GM12878 (cell line): ENCODE measurements at regions not wholly inside any gene's neighbourhood (a gene's known extent, or its start where the extent isn't known, plus 50 kb on each side); places are given as distances from the start of the nearest gene placed in this dataset.

ENCODE experiments used
- ATAC-seq: fragments of 200-7000 bp; cut with Tn5 transposase; 3 replicates; pipeline ENCODE4 v1.9.1; 2020; ENCODE audit warnings: mild to moderate bottlenecking, moderate library complexity
- BruUV-seq: library from RNA; stranded (reverse); fragments of 400-500 nt; replicated peaks from 2 replicates; lab custom pipeline; 2021; lab: Mats Ljungman, UMichigan
- CTCF ChIA-PET: fragments of 300-600 bp; sonication (Branson Sonifier 250); formaldehyde crosslinking; extraction: SDS; loops from one replicate; lab custom pipeline; 2021; ENCODE audit warnings: inconsistent platforms; lab: Yijun Ruan, JAX
- POLR2A ChIA-PET: fragments of 350-600 bp; formaldehyde crosslinking; extraction: SDS; loops from one replicate; lab custom pipeline; 2021; ENCODE audit warnings: inconsistent platforms; lab: Charles Lee
- RAD21 ChIA-PET: fragments of 300-600 bp; sonication (Branson Sonifier 250); formaldehyde crosslinking; loops from one replicate; lab custom pipeline; 2023; ENCODE audit warnings: antibody characterized with exemption; ENCODE audit not compliant: unreplicated experiment; lab: Charles Lee
- SMC1A ChIA-PET: fragments of 300-600 bp; sonication (Branson Sonifier 250); formaldehyde crosslinking; loops from one replicate; lab custom pipeline; 2023; ENCODE audit not compliant: unreplicated experiment, uncharacterized antibody; lab: Charles Lee
- DNase-seq: peaks from one replicate; pipeline ENCODE4 v3.0.0-alpha.2; 2011; ENCODE audit warnings: low read depth, low spot score
- FAIRE-seq: peaks from 3 replicates; lab custom pipeline; 2011; peaks lifted over from hg19 to GRCh38; lab: Jason Lieb, UNC
- H2AFZ ChIP-seq: 2 replicates; pipeline ENCODE4 v1.6.0; 2011; ENCODE audit warnings: low read depth, low read length, control low read depth; ENCODE audit not compliant: control insufficient read depth
- H3K27ac ChIP-seq: 2 replicates; pipeline ENCODE4 v1.5.1; 2011; ENCODE audit warnings: control low read depth; ENCODE audit not compliant: control insufficient read depth, insufficient read depth
- H3K27me3 ChIP-seq, 2 experiments: replicated peaks in 1 of 2; 2 replicates each; pipeline versions ENCODE4 v1.6.0 to v1.6.1; 2011; ENCODE audit warnings: low read length in 1 of 2; ENCODE audit not compliant: control insufficient read depth in 2 of 2, insufficient read depth in 2 of 2
- H3K36me3 ChIP-seq, 2 experiments: 2 replicates each; pipeline ENCODE4 v1.5.1; 2011; ENCODE audit warnings: low read length in 1 of 2; ENCODE audit not compliant: control insufficient read depth in 2 of 2, insufficient read depth in 2 of 2
- H3K4me1 ChIP-seq: 2 replicates; pipeline ENCODE4 v1.6.1; 2011; ENCODE audit warnings: mild to moderate bottlenecking, low read length, moderate library complexity, mixed read lengths; ENCODE audit not compliant: control insufficient read depth, insufficient read depth
- H3K4me2 ChIP-seq: 2 replicates; pipeline ENCODE4 v1.6.0; 2011; ENCODE audit warnings: control low read depth; ENCODE audit not compliant: control insufficient read depth, insufficient read depth
- H3K4me3 ChIP-seq: fragments of 200-600 bp; sonication (generic); 2 replicates; pipeline ENCODE4 v1.5.1; 2016
- H3K79me2 ChIP-seq: 2 replicates; pipeline ENCODE4 v1.6.0; 2011; ENCODE audit warnings: low read length; ENCODE audit not compliant: control insufficient read depth, insufficient read depth
- H3K9ac ChIP-seq: 2 replicates; pipeline ENCODE4 v1.8.0; 2011; ENCODE audit warnings: low read length, control low read depth, mixed read lengths; ENCODE audit not compliant: control insufficient read depth, insufficient read depth
- H3K9me3 ChIP-seq: replicated peaks from 3 replicates; pipeline ENCODE4 v1.5.1; 2011; ENCODE audit warnings: mild to moderate bottlenecking, low read length; ENCODE audit not compliant: control insufficient read depth, insufficient read depth
- H4K20me1 ChIP-seq: 2 replicates; pipeline ENCODE4 v1.6.0; 2011; ENCODE audit not compliant: control insufficient read depth, insufficient read depth
- GATAD2B ChIP-seq: fragments of 450-650 bp; conservative IDR thresholded peaks from 2 replicates; pipeline ENCODE4 v1.6.1; 2017; ENCODE audit warnings: low read depth, mild to moderate bottlenecking, moderate library complexity
- JUND ChIP-seq: IDR thresholded peaks from 2 replicates; pipeline ENCODE4 v1.6.1; 2012; ENCODE audit warnings: low read depth, mild to moderate bottlenecking, low read length, improper control_type of control experiment, moderate library complexity
- MLLT1 ChIP-seq: fragments of 450-650 bp; IDR thresholded peaks from 2 replicates; pipeline ENCODE4 v1.6.1; 2016; ENCODE audit warnings: mild to moderate bottlenecking
- PAX8 ChIP-seq: fragments of 450-650 bp; IDR thresholded peaks from 2 replicates; pipeline ENCODE4 v1.6.1; 2017; ENCODE audit warnings: mild to moderate bottlenecking, moderate library complexity
- YY1 ChIP-seq: IDR thresholded peaks from 2 replicates; pipeline ENCODE4 v1.6.1; 2011; ENCODE audit warnings: low read depth, mild to moderate bottlenecking, low read length
- WGBS: methylation state at CpG from one replicate; pipeline ENCODE4 v1.1.6; 2016; ENCODE audit warnings: low lambda C conversion rate; ENCODE audit not compliant: insufficient replicate concordance, insufficient coverage; ENCODE audit errors: missing lambda C conversion rate; 5-methylcytosine and 5-hydroxymethylcytosine counted together
- in situ Hi-C: fragments of 300-500 bp; cut with MboI; formaldehyde crosslinking; loops from 9 replicates; pipeline ENCODE4 v1.14.3; 2018; ENCODE audit warnings: mixed read lengths
- intact Hi-C: fragments of 100-400 bp; cut with micrococcal nuclease; formaldehyde crosslinking; loops from one replicate; pipeline ENCODE4 v1.14.2; 2022; ENCODE audit not compliant: unreplicated experiment

DNA sequence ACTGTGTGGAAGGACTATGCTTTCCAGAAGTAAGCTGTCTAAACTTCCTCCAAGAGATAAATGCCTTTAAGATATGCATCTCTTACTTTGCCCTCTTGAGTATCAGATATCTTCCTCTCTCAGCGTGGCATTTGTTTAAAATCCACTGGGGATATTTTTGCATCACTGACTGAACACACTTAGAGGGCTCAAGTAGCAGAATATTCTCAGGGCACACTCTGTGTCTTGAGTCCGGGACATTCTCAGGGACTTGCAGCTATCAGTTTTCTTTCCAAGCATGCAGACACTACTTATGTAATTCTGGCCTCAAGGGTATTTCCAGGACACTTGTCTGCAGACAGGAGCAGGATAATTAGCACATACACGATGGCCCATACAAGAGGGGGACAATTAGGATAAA, 84.7 kb downstream of the ERCC5 start:
- Histone ChIP-seq H3K4me2 (peak overlapping the region; percentile 13; the same call in 1 of the 2 replicates), H3K4me1 (peaks cover 10% of the 10 kb centered on the region), H3K4me3 (no peak overlapping the region), H4K20me1 (no peaks in the 10 kb centered on the region), H2AFZ (peak overlapping the region; percentile 59), H3K27ac (peak overlapping the region; percentile 6; the same call in 1 of the 2 replicates), H3K79me2 (no peaks in the 10 kb centered on the region), H3K9me3 (peaks cover under 1% of the 10 kb centered on the region; the same call in 2 of the 3 replicates), H3K27me3 (no peaks in the 10 kb centered on the region), H3K9ac (no peak overlapping the region), H3K36me3 (no peaks in the 10 kb centered on the region)
- intact Hi-C loops (loop anchor here (10.0 kb wide), 1 partner anchor 134 kb away; the partner anchor contains the start of gene SLC10A2), in situ Hi-C loops (no loop called here)
- POLR2A ChIA-PET = interaction anchor here (0.7 kb wide), 1 partner anchor 195 kb away, joined by 3 read pairs; no protein-coding TSS in a partner anchor
- SMC1A ChIA-PET = interaction anchor here (0.8 to 0.9 kb wide), 2 partner anchors 35 to 76 kb away, joined by 3 read pairs; no protein-coding TSS in a partner anchor
- peak; percentile 55 for ATAC-seq
- FAIRE-seq = no peak
- TF ChIP-seq YY1 (no peak), MLLT1 (no peak)
- no TSS peak for BruUV-seq
- CTCF ChIA-PET = interaction anchor here (2.0 to 2.6 kb wide), 2 partner anchors 9 to 15 kb away, joined by 6 to 7 read pairs; no protein-coding TSS in a partner anchor
- peak; percentile 20 for DNase-seq
- RAD21 ChIA-PET = interaction anchor here (1.2 kb wide), 1 partner anchor 11 kb away, joined by 3 read pairs; no protein-coding TSS in a partner anchor
- WGBS = 10% methylated on average over 3 of the region's 3 CpGs

DNA sequence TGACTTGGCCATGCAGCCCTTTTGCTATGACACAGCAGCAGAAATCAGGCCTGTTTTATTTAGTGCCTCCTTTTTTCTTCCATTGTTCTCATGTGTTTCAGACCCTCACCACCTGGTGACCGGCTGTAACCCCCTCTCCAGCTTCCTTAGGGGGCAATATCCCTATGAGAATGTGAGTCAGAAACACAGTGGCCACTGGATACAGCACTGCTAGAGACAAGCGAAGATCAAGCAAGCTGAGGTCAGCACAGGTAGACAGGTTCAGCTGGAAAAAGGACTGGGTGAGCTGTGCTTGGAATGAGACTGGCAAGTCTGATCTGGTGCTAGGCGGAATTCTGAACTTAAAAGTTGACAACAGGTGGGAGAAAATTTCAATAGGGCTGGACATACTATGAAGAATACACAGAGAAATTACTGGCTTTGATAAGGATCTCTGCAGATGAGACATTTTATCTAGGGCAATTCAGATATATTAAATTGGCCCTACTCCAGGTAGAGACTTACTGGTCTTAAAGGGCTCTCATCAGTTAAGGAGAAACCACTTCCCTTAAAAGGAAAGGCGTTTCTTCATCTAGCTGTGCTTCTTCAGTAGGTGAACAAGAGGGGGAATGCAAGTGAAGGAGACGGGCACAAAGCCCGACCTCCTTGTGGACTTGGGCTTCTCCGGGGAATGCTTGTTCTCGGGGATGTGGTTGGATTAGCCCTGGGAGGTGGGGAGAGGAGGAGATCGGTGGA, 83.3 kb downstream of the ERCC5 start:
- H3K4me3 ChIP-seq = no peak overlapping the region
- no peak; the same call in 2 of the 3 replicates for ATAC-seq
- no peak overlapping the region for H3K9ac ChIP-seq
- WGBS = 61% methylated on average over 9 of the region's 9 CpGs
- CTCF ChIA-PET = interaction anchor here (0.9 to 2.6 kb wide), 3 partner anchors 11 to 19 kb away, joined by 3 to 7 read pairs (median 4); no protein-coding TSS in a partner anchor
- in situ Hi-C loops (no loop called here), intact Hi-C loops (no loop called here)
- RAD21 ChIA-PET = no interaction called here
- no peak overlapping the region; the same call in 1 of the 2 replicates for H2AFZ ChIP-seq
- BruUV-seq = no TSS peak
- no peaks in the 10 kb centered on the region for H3K27me3 ChIP-seq
- peak; percentile 49 for FAIRE-seq
- H3K4me1 ChIP-seq = peaks cover 8% of the 10 kb centered on the region
- no peak overlapping the region for H3K4me2 ChIP-seq
- no peaks in the 10 kb centered on the region for H4K20me1 ChIP-seq
- H3K36me3 ChIP-seq = no peaks in the 10 kb centered on the region
- H3K79me2 ChIP-seq = no peaks in the 10 kb centered on the region
- POLR2A ChIA-PET = no interaction called here
- SMC1A ChIA-PET = interaction anchor here (0.9 kb wide), 2 partner anchors 27 to 59 kb away, joined by 3 to 4 read pairs; no protein-coding TSS in a partner anchor
- DNase-seq = no peak
- TF ChIP-seq PAX8 (no peak), GATAD2B (no peak), JUND (no peak)
- peaks cover 3% of the 10 kb centered on the region; the same call in 2 of the 3 replicates for H3K9me3 ChIP-seq
- peak overlapping the region; percentile 32 for H3K27ac ChIP-seq
